GM23338 (cell line): ENCODE measurements at regions not wholly inside any gene's neighbourhood (a gene's known extent, or its start where the extent isn't known, plus 50 kb on each side); places are given as distances from the start of the nearest gene placed in this dataset.

Source experiments
- ATAC-seq: fragments of 200-7000 bp; cut with Tn5 transposase; 3 replicates; pipeline ENCODE4 v1.9.1; 2020
- DNase-seq: peaks from one replicate; pipeline ENCODE4 v3.0.0-alpha.2; 2015; ENCODE audit warnings: low spot score
- H2AFZ ChIP-seq: fragments of 200-600 bp; sonication (generic); 2 replicates; pipeline ENCODE4 v1.8.0; 2016; ENCODE audit warnings: antibody characterized with exemption, mild to moderate bottlenecking, moderate library complexity
- H3F3A ChIP-seq: fragments of 200-600 bp; sonication (generic); replicated peaks from 2 replicates; pipeline ENCODE4 v1.8.0; 2017; ENCODE audit warnings: antibody characterized with exemption, mixed run types, low read depth
- H3K27ac ChIP-seq: fragments of 200-600 bp; sonication (generic); 2 replicates; pipeline ENCODE4 v1.6.1; 2016; ENCODE audit warnings: low read depth
- H3K27me3 ChIP-seq: fragments of 200-600 bp; sonication (generic); 2 replicates; pipeline ENCODE4 v1.8.0; 2016; ENCODE audit warnings: mild to moderate bottlenecking, mixed run types, moderate library complexity; ENCODE audit not compliant: insufficient read depth
- H3K36me3 ChIP-seq: fragments of 200-600 bp; sonication (generic); 2 replicates; pipeline ENCODE4 v1.8.0; 2016; ENCODE audit warnings: mild to moderate bottlenecking; ENCODE audit not compliant: insufficient read depth
- H3K4me1 ChIP-seq: fragments of 200-600 bp; sonication (generic); 2 replicates; pipeline ENCODE4 v1.8.0; 2016; ENCODE audit warnings: mild to moderate bottlenecking, moderate library complexity; ENCODE audit not compliant: insufficient read depth
- H3K4me2 ChIP-seq: fragments of 200-600 bp; sonication (generic); 2 replicates; pipeline ENCODE4 v1.7.1; 2017; ENCODE audit warnings: mixed run types
- H3K4me3 ChIP-seq: fragments of 200-600 bp; sonication (generic); 2 replicates; pipeline ENCODE4 v1.6.1; 2016; ENCODE audit warnings: mixed run types
- H3K79me2 ChIP-seq: fragments of 200-600 bp; sonication (generic); replicated peaks from 2 replicates; pipeline ENCODE4 v1.8.0; 2017; ENCODE audit warnings: mild to moderate bottlenecking; ENCODE audit not compliant: insufficient read depth
- H3K9me2 ChIP-seq: fragments of 200-600 bp; sonication (generic); 2 replicates; pipeline ENCODE4 v1.8.0; 2017; ENCODE audit not compliant: insufficient read depth
- H4K20me1 ChIP-seq: fragments of 200-600 bp; sonication (generic); replicated peaks from 2 replicates; pipeline ENCODE4 v1.8.0; 2017; ENCODE audit warnings: mild to moderate bottlenecking; ENCODE audit not compliant: insufficient read depth
- H3K27ac Mint-ChIP-seq: 2 replicates; pipeline ENCODE4 v1.8.0; 2020; ENCODE audit warnings: inconsistent platforms, mild to moderate bottlenecking, moderate library complexity, mixed read lengths
- H3K27me3 Mint-ChIP-seq: 3 replicates; pipeline ENCODE4 v1.8.0; 2022; ENCODE audit warnings: low read depth, mild to moderate bottlenecking, moderate library complexity, mixed read lengths, inconsistent platforms; ENCODE audit not compliant: insufficient read depth, poor library complexity
- H3K36me3 Mint-ChIP-seq: 3 replicates; pipeline ENCODE4 v1.8.0; 2021; ENCODE audit warnings: low read depth, mild to moderate bottlenecking, inconsistent platforms, moderate library complexity, mixed read lengths
- H3K4me1 Mint-ChIP-seq: 3 replicates; pipeline ENCODE4 v1.8.0; 2020; ENCODE audit warnings: mild to moderate bottlenecking, inconsistent platforms, mixed read lengths
- H3K4me3 Mint-ChIP-seq: 3 replicates; pipeline ENCODE4 v1.8.0; 2021; ENCODE audit warnings: moderate library complexity, mild to moderate bottlenecking, inconsistent platforms, mixed read lengths
- H3K9me3 Mint-ChIP-seq: 3 replicates; pipeline ENCODE4 v1.8.0; 2020; ENCODE audit warnings: moderate library complexity, mild to moderate bottlenecking, inconsistent platforms, mixed read lengths
- CREB1 ChIP-seq: fragments of 250-450 bp; sonication (Bioruptor Pico); IDR thresholded peaks from 2 replicates; pipeline ENCODE4 v1.5.0; 2020; ENCODE audit warnings: low read depth, mild to moderate bottlenecking, moderate library complexity
- JUNB ChIP-seq: IDR thresholded peaks from one replicate; pipeline ENCODE4 v1.6.1; 2016; ENCODE audit warnings: antibody characterized with exemption; ENCODE audit not compliant: unreplicated experiment
- NANOG ChIP-seq: IDR thresholded peaks from 2 replicates; pipeline ENCODE4 v1.6.1; 2016; ENCODE audit warnings: antibody characterized with exemption, borderline replicate concordance
- POLR2AphosphoS5 ChIP-seq: IDR thresholded peaks from 2 replicates; pipeline ENCODE4 v1.6.1; 2016; ENCODE audit warnings: antibody characterized with exemption, low read depth
- REST ChIP-seq: IDR thresholded peaks from one replicate; pipeline ENCODE4 v1.6.1; 2018; ENCODE audit warnings: antibody characterized with exemption; ENCODE audit not compliant: unreplicated experiment
- ZNF462 ChIP-seq: fragments of 250-450 bp; sonication (Bioruptor Pico); IDR thresholded peaks from 2 replicates; pipeline ENCODE4 v1.5.0; 2020; ENCODE audit warnings: mild to moderate bottlenecking, moderate library complexity

GRCh38 chr5:155759252-155759651 is 567.7 kb upstream of the SGCD start:
- no peaks in the 10 kb centered on the region for H3F3A ChIP-seq
- no peaks in the 10 kb centered on the region for H3K4me1 ChIP-seq
- no peaks in the 10 kb centered on the region for H4K20me1 ChIP-seq
- no peak overlapping the region for H3K4me2 ChIP-seq
- H3K4me3 Mint-ChIP-seq = no peak overlapping the region
- no peak overlapping the region for H3K27ac Mint-ChIP-seq
- H3K9me3 Mint-ChIP-seq = peaks cover 17% of the 10 kb centered on the region
- no peaks in the 10 kb centered on the region for H3K27me3 Mint-ChIP-seq
- no peaks in the 10 kb centered on the region for H3K4me1 Mint-ChIP-seq
- H3K36me3 Mint-ChIP-seq = peaks cover 9% of the 10 kb centered on the region
- H3K36me3 ChIP-seq = no peaks in the 10 kb centered on the region
- ATAC-seq (no peak), DNase-seq (no peak)
- TF ChIP-seq NANOG = no peak
- TF ChIP-seq JUNB = no peak
- TF ChIP-seq CREB1 (CRISPR knock-in tag) = no peak
- TF ChIP-seq POLR2AphosphoS5 = no peak
- no peak for TF ChIP-seq ZNF462
- peaks cover 3% of the 10 kb centered on the region; the same call in 1 of the 2 replicates for H3K9me2 ChIP-seq
- no peak overlapping the region for H3K4me3 ChIP-seq
- H3K79me2 ChIP-seq = no peaks in the 10 kb centered on the region
- no peak overlapping the region for H3K27ac ChIP-seq
- H2AFZ ChIP-seq = no peak overlapping the region
- no peaks in the 10 kb centered on the region for H3K27me3 ChIP-seq

- no peak overlapping the region for H3K4me3 Mint-ChIP-seq
- no peak for DNase-seq
Measured at GRCh38 chr5:155759984-155760383, 567.0 kb upstream of the SGCD start.

More at GRCh38 chr5:155759984-155760383, 567.0 kb upstream of the SGCD start:
- no peak for ATAC-seq
- Mint-ChIP-seq H3K27ac (no peak overlapping the region), H3K36me3 (peaks cover 9% of the 10 kb centered on the region), H3K9me3 (peaks cover 17% of the 10 kb centered on the region), H3K27me3 (no peaks in the 10 kb centered on the region), H3K4me1 (no peaks in the 10 kb centered on the region)
- Histone ChIP-seq H3F3A (no peaks in the 10 kb centered on the region), H4K20me1 (no peaks in the 10 kb centered on the region), H3K4me3 (no peak overlapping the region), H3K4me1 (no peaks in the 10 kb centered on the region), H3K27ac (no peak overlapping the region), H3K36me3 (no peaks in the 10 kb centered on the region), H2AFZ (no peak overlapping the region), H3K27me3 (no peaks in the 10 kb centered on the region), H3K4me2 (no peak overlapping the region), H3K79me2 (no peaks in the 10 kb centered on the region), H3K9me2 (peaks cover 3% of the 10 kb centered on the region; the same call in 1 of the 2 replicates)
- no peak for TF ChIP-seq REST
